C4-2B (cell line): ENCODE measurements at regions not wholly inside any gene's neighbourhood (a gene's known extent, or its start where the extent isn't known, plus 50 kb on each side); places are given as distances from the start of the nearest gene placed in this dataset.

ENCODE experiments used
- H3K27ac ChIP-seq: fragments of 450-650 bp; 2 replicates; pipeline ENCODE4 v1.5.1; 2017
- CTCF ChIP-seq: fragments of 450-650 bp; conservative IDR thresholded peaks from 2 replicates; pipeline ENCODE4 v1.5.1; 2017; ENCODE audit warnings: mild to moderate bottlenecking
- ZFX ChIP-seq: fragments of 450-650 bp; IDR thresholded peaks from 2 replicates; pipeline ENCODE4 v1.6.1; 2017

- no peak overlapping the region for H3K27ac ChIP-seq
- no peak for TF ChIP-seq CTCF
- no peak for TF ChIP-seq ZFX
Measured at GRCh38 chr12:24099576-24099975, 150.1 kb upstream of the SOX5 start.

- TF ChIP-seq CTCF (no peak), ZFX (no peak)
- H3K27ac ChIP-seq: no peak overlapping the region
Measured at GRCh38 chr12:24095245-24095644, 145.8 kb upstream of the SOX5 start.

GRCh38 chr12:24089510-24089890 lies 140.0 kb upstream of the SOX5 start:
- TF ChIP-seq ZFX (no peak), CTCF (no peak)
- no peak overlapping the region for H3K27ac ChIP-seq

- H3K27ac ChIP-seq: no peak overlapping the region
- TF ChIP-seq CTCF (no peak), ZFX (no peak)
Measured at GRCh38 chr12:24088751-24089509, 139.5 kb upstream of the SOX5 start.

GRCh38 chr12:24087294-24087693 lies 137.8 kb upstream of the SOX5 start:
- TF ChIP-seq CTCF (no peak), ZFX (no peak)
- H3K27ac ChIP-seq: no peak overlapping the region

GRCh38 chr12:24084800-24085199 lies 135.3 kb upstream of the SOX5 start:
- H3K27ac ChIP-seq: no peak overlapping the region
- no peak for TF ChIP-seq CTCF
- TF ChIP-seq ZFX: no peak

- H3K27ac ChIP-seq: no peak overlapping the region
- no peak for TF ChIP-seq CTCF
- no peak for TF ChIP-seq ZFX
Measured at GRCh38 chr12:24083838-24084237, 134.4 kb upstream of the SOX5 start.
